ENCODE measurements at regions not wholly inside any gene's neighbourhood (a gene's known extent, or its start where the extent isn't known, plus 50 kb on each side); places are given as distances from the start of the nearest gene placed in this dataset.
A peak's percentile ranks its signal among the peaks of the same experiment; 100 is the strongest.

DNA sequence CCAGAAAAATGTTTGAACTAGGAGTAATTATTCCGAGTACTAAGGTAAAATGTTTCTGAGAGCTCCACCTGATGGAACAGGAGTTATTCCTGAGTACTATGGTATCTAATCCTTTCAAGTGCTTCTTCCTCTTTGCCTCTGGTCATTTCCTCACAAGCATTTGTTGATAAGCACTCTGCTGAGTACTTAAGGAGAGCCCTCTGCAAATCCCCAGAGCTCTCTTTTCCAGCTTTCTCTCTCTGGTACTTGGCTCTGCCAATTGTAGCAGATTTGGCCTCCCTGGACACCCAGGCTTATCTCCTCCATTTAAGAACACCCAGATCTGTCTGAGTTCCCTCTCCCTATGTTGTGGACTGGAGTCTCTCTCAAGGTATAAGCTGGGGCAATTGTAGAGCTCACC lies 457.0 kb downstream of the MN1 start:
- TF ChIP-seq, protein P1, sequence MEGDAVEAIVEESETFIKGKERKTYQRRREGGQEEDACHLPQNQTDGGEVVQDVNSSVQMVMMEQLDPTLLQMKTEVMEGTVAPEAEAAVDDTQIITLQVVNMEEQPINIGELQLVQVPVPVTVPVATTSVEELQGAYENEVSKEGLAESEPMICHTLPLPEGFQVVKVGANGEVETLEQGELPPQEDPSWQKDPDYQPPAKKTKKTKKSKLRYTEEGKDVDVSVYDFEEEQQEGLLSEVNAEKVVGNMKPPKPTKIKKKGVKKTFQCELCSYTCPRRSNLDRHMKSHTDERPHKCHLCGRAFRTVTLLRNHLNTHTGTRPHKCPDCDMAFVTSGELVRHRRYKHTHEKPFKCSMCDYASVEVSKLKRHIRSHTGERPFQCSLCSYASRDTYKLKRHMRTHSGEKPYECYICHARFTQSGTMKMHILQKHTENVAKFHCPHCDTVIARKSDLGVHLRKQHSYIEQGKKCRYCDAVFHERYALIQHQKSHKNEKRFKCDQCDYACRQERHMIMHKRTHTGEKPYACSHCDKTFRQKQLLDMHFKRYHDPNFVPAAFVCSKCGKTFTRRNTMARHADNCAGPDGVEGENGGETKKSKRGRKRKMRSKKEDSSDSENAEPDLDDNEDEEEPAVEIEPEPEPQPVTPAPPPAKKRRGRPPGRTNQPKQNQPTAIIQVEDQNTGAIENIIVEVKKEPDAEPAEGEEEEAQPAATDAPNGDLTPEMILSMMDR (IDR thresholded peaks at IDR 0.05; ENCODE audit: borderline replicate concordance, extremely low read depth, insufficient read depth), result no peak
- no peak for FAIRE-seq
- H3K4me3 ChIP-seq (ENCODE audit: low read length in 3 of 3), result no peak overlapping the region

DNA sequence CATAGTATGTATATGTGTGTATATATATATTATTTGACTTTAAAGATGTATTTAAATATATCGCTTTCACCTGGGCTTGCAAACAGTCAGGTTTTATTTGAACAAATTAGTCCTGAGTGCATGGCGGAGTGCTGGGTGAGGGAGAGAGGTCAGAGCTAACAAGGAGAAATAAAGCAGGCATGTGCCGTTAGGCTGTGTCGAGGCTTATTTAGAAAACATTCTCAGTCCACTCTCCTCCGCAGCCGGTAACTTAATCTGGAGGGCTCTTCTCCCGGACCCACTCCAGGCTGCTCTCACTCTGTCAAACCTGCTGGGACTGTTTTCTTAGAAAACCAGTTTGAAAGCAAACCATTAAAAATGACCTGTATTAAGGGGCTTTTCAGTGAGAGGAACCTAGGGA lies 455.9 kb downstream of the MN1 start:
- intact Hi-C loops (cut with DNase I), result no loop called here
- Histone ChIP-seq H3K27ac (ENCODE audit: low read depth in 2 of 2, low read length in 2 of 2) (no peak overlapping the region), H3K9ac (ENCODE audit: low read length in 3 of 3) (no peak overlapping the region), H3K36me3 (ENCODE audit: control insufficient read depth in 2 of 3, insufficient read depth in 3 of 3, low read length in 3 of 3) (no peaks in the 10 kb centered on the region), H3K4me1 (ENCODE audit: control insufficient read depth in 2 of 3, insufficient read depth in 2 of 3, low read depth in 1 of 3, low read length in 3 of 3) (peaks cover 0 to 6% (median 5%) of the 10 kb centered on the region in 3 donors), H3K9me3 (ENCODE audit: control insufficient read depth in 2 of 3, insufficient read depth in 1 of 3, low read length in 3 of 3) (peaks cover 0 to 3% (median 0%) of the 10 kb centered on the region in 3 donors), H3K4me3 (ENCODE audit: low read length in 3 of 3) (no peak overlapping the region), H3K27me3 (ENCODE audit: control insufficient read depth, insufficient read depth, low read length) (no peaks in the 10 kb centered on the region)
- peak in 4 of 5 donors; percentile 52 to 78 (median 75) for DNase-seq
- TF ChIP-seq, protein P1 (IDR thresholded peaks at IDR 0.05; ENCODE audit: borderline replicate concordance, extremely low read depth, insufficient read depth), result no peak
- FAIRE-seq, result no peak

More for the DNA sequence above, 457.0 kb downstream of the MN1 start:
- H3K36me3 ChIP-seq (ENCODE audit: control insufficient read depth in 2 of 3, insufficient read depth in 3 of 3, low read length in 3 of 3), result no peaks in the 10 kb centered on the region
- H3K27ac ChIP-seq (ENCODE audit: low read depth in 2 of 2, low read length in 2 of 2), result no peak overlapping the region
- H3K9me3 ChIP-seq (ENCODE audit: control insufficient read depth in 2 of 3, insufficient read depth in 1 of 3, low read length in 3 of 3), result no peaks in the 10 kb centered on the region
- no peak overlapping the region for H3K9ac ChIP-seq (ENCODE audit: low read length in 3 of 3)
- intact Hi-C loops (cut with DNase I), result no loop called here
- DNase-seq, result no peak
- H3K27me3 ChIP-seq (ENCODE audit: control insufficient read depth, insufficient read depth, low read length), result no peaks in the 10 kb centered on the region
- peaks cover 0 to 6% (median 5%) of the 10 kb centered on the region in 3 donors for H3K4me1 ChIP-seq (ENCODE audit: control insufficient read depth in 2 of 3, insufficient read depth in 2 of 3, low read depth in 1 of 3, low read length in 3 of 3)

DNA sequence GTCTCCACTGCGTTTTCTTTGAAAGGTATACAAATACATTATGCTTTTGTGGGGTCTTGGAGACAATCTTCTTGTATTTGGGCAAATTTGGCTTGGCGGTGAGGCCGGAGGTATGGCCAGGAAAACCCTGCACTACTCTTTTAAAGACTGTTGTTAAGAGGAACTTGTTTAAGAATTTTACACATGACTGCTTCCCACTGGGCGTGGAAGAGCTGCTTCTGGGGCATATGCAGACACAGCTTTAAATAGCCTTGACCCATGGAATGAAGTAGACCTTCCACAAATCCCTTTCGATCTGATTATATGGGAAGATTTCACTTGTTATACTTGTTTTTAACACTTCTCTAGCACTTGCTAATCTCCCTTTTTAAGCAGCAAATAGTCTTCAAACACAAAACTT lies 453.6 kb downstream of the MN1 start:
- peaks cover 0 to 6% (median 5%) of the 10 kb centered on the region in 3 donors for H3K4me1 ChIP-seq (ENCODE audit: control insufficient read depth in 2 of 3, insufficient read depth in 2 of 3, low read depth in 1 of 3, low read length in 3 of 3)
- H3K27me3 ChIP-seq (ENCODE audit: control insufficient read depth, insufficient read depth, low read length), result no peaks in the 10 kb centered on the region
- intact Hi-C loops (cut with DNase I), result no loop called here
- DNase-seq (peak in 3 of 5 donors; percentile 40 to 84 (median 79)), FAIRE-seq (no peak)
- H3K9me3 ChIP-seq (ENCODE audit: control insufficient read depth in 2 of 3, insufficient read depth in 1 of 3, low read length in 3 of 3), result peaks cover 0 to 3% (median 0%) of the 10 kb centered on the region in 3 donors
- H3K27ac ChIP-seq (ENCODE audit: low read depth in 2 of 2, low read length in 2 of 2), result peak overlapping the region; percentile 11 to 33
- H3K36me3 ChIP-seq (ENCODE audit: control insufficient read depth in 2 of 3, insufficient read depth in 3 of 3, low read length in 3 of 3), result no peaks in the 10 kb centered on the region
- TF ChIP-seq, protein P1 (IDR thresholded peaks at IDR 0.05; ENCODE audit: borderline replicate concordance, extremely low read depth, insufficient read depth), result no peak
- H3K4me3 ChIP-seq (ENCODE audit: low read length in 3 of 3), result no peak overlapping the region
- H3K9ac ChIP-seq (ENCODE audit: low read length in 3 of 3), result no peak overlapping the region

DNA sequence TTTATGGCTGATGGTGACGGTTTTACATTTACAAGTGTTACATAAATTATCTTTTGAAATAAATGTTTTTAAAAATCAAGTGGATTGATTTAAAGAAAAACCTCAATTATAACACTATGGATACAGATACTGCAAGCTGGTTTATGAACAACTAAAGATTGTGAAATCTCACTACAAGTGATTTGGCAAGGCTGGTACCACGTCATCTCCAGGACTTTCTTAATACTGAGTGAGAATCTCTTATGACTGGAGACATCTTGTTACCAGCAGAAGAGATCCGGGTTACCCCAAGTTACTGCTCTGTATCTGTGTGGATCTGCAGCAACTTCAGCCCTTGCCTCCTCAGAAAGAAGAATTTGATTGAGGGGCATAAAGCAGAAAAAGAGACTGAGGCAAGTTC lies 452.9 kb downstream of the MN1 start:
- Histone ChIP-seq H3K4me1 (ENCODE audit: control insufficient read depth in 2 of 3, insufficient read depth in 2 of 3, low read depth in 1 of 3, low read length in 3 of 3) (peaks cover 0 to 6% (median 5%) of the 10 kb centered on the region in 3 donors), H3K27me3 (ENCODE audit: control insufficient read depth, insufficient read depth, low read length) (no peaks in the 10 kb centered on the region), H3K36me3 (ENCODE audit: control insufficient read depth in 2 of 3, insufficient read depth in 3 of 3, low read length in 3 of 3) (no peaks in the 10 kb centered on the region), H3K9me3 (ENCODE audit: control insufficient read depth in 2 of 3, insufficient read depth in 1 of 3, low read length in 3 of 3) (peaks cover 0 to 3% (median 0%) of the 10 kb centered on the region in 3 donors), H3K27ac (ENCODE audit: low read depth in 2 of 2, low read length in 2 of 2) (no peak overlapping the region), H3K4me3 (ENCODE audit: low read length in 3 of 3) (no peak overlapping the region), H3K9ac (ENCODE audit: low read length in 3 of 3) (no peak overlapping the region)
- FAIRE-seq (no peak), DNase-seq (no peak)
- intact Hi-C loops (cut with DNase I), result no loop called here
- TF ChIP-seq, protein P1 (IDR thresholded peaks at IDR 0.05; ENCODE audit: borderline replicate concordance, extremely low read depth, insufficient read depth), result no peak

Measured in kidney (tissue), 13 donors.